GM10266 (cell line): ENCODE measurements at regions not wholly inside any gene's neighbourhood (a gene's known extent, or its start where the extent isn't known, plus 50 kb on each side); places are given as distances from the start of the nearest gene placed in this dataset.
"Not testable (repeated sequence)": the region's sequence is repeated elsewhere in the genome, so short reads cannot be mapped to it uniquely, and the experiment has no call there.

Experiments used
- DNase-seq: peaks from one replicate; pipeline ENCODE4 v3.0.0; 2012; ENCODE audit errors: extremely low spot score
- CTCF ChIP-seq: IDR thresholded peaks from 2 replicates; pipeline ENCODE4 v1.5.1; 2012; ENCODE audit warnings: mild to moderate bottlenecking, low read depth; ENCODE audit not compliant: control insufficient read depth, insufficient read depth; ENCODE audit errors: missing control alignments

GRCh38 chr10:4617589-4617988 is 208.4 kb upstream of the AKR1E2 start:
- no peak for DNase-seq
- no peak for TF ChIP-seq CTCF

- DNase-seq, result no peak
- TF ChIP-seq CTCF, result no peak
Measured at GRCh38 chr10:4615042-4615441, 211.0 kb upstream of the AKR1E2 start.

GRCh38 chr10:4609251-4609650 is 216.8 kb upstream of the AKR1E2 start:
- no peak for DNase-seq
- no peak for TF ChIP-seq CTCF

- no peak for TF ChIP-seq CTCF
Measured at GRCh38 chr10:4607681-4608080, 218.3 kb upstream of the AKR1E2 start.

GRCh38 chr10:4606856-4607636 is 219.0 kb upstream of the AKR1E2 start:
- TF ChIP-seq CTCF, result no peak

More at GRCh38 chr10:4607681-4608080, 218.3 kb upstream of the AKR1E2 start:
- DNase-seq, result no peak

GRCh38 chr10:4602764-4603491 is 223.1 kb upstream of the AKR1E2 start:
- TF ChIP-seq CTCF, result no peak
- no peak for DNase-seq

More at GRCh38 chr10:4606856-4607636, 219.0 kb upstream of the AKR1E2 start:
- DNase-seq, result no peak

- TF ChIP-seq CTCF, result no peak
- DNase-seq, result no peak
Measured at GRCh38 chr10:4599471-4599870, 226.5 kb upstream of the AKR1E2 start.

GRCh38 chr10:4597898-4598297 is 228.1 kb upstream of the AKR1E2 start:
- DNase-seq, result not testable (repeated sequence)
